HFF-Myc (cell line): ENCODE measurements at regions not wholly inside any gene's neighbourhood (a gene's known extent, or its start where the extent isn't known, plus 50 kb on each side); places are given as distances from the start of the nearest gene placed in this dataset.

Experiments used
- DNase-seq: peaks from one replicate; pipeline ENCODE4 v3.0.0-alpha.2; 2011; ENCODE audit warnings: low read depth; ENCODE audit errors: extremely low read depth
- H3K4me3 ChIP-seq: replicated peaks from 2 replicates; pipeline ENCODE4 v1.5.1; 2011; ENCODE audit warnings: low read depth, mild to moderate bottlenecking, control low read depth, low read length
- CTCF ChIP-seq: IDR thresholded peaks from 2 replicates; pipeline ENCODE4 v1.5.1; 2012; ENCODE audit warnings: mild to moderate bottlenecking, low read depth, low read length, control low read depth; ENCODE audit errors: missing control alignments

GRCh38 chr10:90583416-90583815 is 274.4 kb downstream of the HTR7 start:
- TF ChIP-seq CTCF = no peak
- no peak for DNase-seq

GRCh38 chr10:90587081-90587491 is 270.8 kb downstream of the HTR7 start:
- peak; percentile 16 for DNase-seq
- no peak overlapping the region for H3K4me3 ChIP-seq
- no peak for TF ChIP-seq CTCF

More at GRCh38 chr10:90583416-90583815, 274.4 kb downstream of the HTR7 start:
- no peak overlapping the region for H3K4me3 ChIP-seq

- no peak for DNase-seq
- H3K4me3 ChIP-seq = no peak overlapping the region
- TF ChIP-seq CTCF = no peak
Measured at GRCh38 chr10:90587561-90587960, 270.3 kb downstream of the HTR7 start.

GRCh38 chr10:90588222-90588621 is 269.6 kb downstream of the HTR7 start:
- TF ChIP-seq CTCF = no peak
- no peak overlapping the region for H3K4me3 ChIP-seq

GRCh38 chr10:90589825-90590224 is 268.0 kb downstream of the HTR7 start:
- no peak for DNase-seq
- no peak for TF ChIP-seq CTCF
- H3K4me3 ChIP-seq = no peak overlapping the region

More at GRCh38 chr10:90588222-90588621, 269.6 kb downstream of the HTR7 start:
- DNase-seq = no peak

GRCh38 chr10:90591629-90592028 is 266.2 kb downstream of the HTR7 start:
- DNase-seq = no peak
- no peak overlapping the region for H3K4me3 ChIP-seq
- TF ChIP-seq CTCF = no peak

- no peak overlapping the region for H3K4me3 ChIP-seq
- TF ChIP-seq CTCF = peak; percentile 67
- peak; percentile 32 for DNase-seq
Measured at GRCh38 chr10:90592638-90593302, 265.1 kb downstream of the HTR7 start.
